GM19438 (cell line): ENCODE measurements at regions not wholly inside any gene's neighbourhood (a gene's known extent, or its start where the extent isn't known, plus 50 kb on each side); places are given as distances from the start of the nearest gene placed in this dataset.

ENCODE experiments used
- ATAC-seq: cut with Tn5 transposase; IDR thresholded peaks from one replicate; pipeline ENCODE4 v1.9.1; 2021; ENCODE audit warnings: low read depth; ENCODE audit not compliant: unreplicated experiment

DNA sequence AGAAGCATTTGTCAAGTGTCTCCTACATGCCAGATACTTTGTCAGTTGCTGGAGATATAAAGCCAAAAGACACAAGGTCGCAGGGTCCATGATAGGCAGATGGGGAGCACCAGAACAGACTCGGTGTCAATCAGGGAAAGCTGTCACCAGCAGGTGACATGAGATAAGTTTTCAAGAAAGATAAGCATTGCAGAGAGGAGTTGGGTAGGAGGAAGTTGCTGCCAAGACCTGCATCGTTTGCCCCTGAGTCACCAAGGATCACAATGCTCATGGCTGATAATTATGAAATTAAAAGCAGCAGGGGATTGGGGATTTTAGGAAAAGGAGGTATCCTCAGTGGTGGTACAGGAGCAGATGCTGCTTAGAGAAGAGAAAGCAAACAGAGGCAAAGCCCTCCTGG is 551.1 kb upstream of the CDH11 start:
- ATAC-seq = no peak

DNA sequence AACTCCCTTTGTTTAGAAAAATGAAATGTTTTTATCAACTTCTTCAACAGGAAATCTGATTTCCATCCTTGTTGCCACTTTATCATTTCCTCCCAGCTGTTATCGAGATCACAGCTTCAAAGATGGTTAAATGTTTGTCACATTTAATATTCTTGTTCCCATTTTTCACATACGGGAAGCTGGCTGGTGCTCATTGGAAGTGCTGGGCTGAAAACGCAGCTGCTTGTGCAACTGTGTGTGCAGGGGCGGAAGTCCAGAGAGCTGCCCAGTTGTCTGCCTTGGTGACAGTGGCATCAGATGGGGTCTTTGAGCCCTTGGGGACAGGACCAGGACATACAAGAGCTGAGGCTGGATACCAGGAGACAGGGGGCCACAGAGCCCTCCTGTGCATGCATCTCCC is 549.2 kb upstream of the CDH11 start:
- ATAC-seq = no peak

DNA sequence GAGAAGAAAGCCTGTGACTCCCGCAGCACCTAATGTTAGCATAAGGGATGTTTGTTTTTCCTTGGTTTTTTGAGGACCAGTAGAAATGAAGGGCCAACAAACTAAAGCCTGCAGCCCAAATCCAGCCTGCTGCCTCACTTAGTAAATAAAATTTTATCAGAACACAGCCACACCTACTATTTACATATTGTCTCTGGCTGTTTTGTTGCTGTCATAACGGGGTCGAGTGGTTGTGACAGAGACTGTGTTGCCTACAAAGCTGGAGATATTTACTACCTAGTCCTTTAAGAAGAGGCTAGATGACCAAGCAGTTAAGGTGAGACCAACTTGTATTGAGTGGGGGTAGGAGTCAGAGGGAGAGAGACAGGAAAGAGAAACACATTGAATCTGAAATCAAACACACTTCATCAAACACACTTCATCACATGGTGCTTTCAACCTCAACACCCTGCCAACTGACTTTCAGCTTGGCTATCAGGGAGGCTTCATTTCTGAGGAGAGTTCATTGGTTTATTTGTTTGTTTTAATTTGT is 546.3 kb upstream of the CDH11 start:
- ATAC-seq = no peak

DNA sequence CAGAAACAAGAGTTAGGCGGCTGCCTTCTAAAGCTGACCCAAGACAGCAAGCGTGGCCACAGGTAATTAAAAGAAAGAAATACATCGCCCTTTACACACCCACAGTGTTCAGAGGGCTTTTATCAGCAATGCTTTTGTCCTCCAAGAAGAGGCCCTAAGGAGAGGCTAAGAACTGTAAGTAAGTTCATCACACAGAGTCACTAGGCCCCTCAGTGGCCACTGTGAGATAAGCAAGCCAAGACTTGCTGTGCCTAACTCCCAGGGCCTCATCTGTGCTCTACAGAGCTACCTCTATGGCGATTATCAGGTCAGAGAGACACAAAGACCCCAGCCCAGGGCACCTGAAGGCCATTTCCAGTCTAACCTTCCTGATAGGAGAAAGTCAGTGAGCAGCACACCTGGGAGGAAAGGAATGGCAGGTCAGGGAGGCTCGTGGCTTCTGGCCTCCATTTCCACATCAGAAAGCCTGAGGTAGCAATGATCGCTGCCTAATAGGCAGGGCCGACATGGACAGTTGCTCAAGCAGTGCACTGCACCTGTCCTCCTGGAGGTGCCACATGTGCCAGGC is 545.2 kb upstream of the CDH11 start:
- no peak for ATAC-seq

DNA sequence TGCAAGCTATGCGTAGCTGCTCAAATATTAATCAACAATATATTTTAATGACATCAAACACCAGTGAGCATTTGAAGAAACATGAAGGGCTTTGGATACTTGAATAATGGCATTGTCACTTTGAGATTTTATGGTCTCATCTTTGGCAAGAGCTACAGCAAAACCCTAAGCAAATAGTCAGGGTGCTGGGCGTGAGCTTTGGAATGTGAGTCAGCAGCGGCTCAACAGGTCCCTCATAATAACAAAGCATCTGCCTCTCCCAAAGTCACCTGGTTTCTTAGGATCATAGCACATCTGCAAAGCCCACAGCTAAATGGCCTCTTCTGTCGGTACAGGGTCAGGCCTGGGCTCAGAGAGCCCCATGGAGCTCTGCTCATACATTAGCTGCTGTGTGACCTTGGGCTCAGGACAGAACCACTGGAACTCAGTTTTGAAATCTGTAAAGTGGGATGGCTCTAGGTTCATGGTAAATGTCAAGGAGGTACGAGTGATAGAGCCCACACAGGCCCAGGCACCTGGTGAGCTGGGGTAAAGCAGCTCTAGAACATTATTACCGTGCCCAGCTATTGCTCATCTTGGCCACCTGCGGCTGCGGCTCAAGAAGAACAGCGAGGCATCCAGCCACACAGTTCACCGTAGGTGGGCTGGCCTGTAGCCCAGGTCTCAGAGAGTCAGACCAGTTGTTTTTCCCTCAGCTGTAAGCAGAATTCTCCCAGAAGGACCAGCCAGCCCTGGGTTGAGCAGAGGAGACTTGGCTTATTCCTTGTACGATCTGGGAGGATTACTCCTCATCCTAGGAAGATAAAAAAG is 544.5 kb upstream of the CDH11 start:
- ATAC-seq = no peak

DNA sequence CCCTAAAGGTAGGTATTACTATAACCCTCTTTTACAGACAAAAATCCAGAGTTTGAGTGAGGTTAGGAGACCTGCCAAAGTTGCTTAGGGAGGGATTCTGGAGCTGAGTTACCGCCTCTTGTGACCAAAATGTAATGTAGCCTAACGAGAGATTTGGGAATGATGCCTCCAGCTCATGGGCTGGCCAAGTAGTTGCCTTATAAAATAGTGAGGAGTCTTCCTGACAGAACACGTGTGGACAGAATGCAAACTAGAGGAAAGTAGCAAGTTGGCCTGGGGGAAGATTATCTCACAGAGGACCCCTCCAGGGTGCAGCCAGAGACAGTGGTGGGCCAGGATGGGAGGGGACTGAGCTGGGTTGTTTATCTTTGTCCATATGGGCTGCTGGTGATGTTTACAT is 543.7 kb upstream of the CDH11 start:
- ATAC-seq = no peak

DNA sequence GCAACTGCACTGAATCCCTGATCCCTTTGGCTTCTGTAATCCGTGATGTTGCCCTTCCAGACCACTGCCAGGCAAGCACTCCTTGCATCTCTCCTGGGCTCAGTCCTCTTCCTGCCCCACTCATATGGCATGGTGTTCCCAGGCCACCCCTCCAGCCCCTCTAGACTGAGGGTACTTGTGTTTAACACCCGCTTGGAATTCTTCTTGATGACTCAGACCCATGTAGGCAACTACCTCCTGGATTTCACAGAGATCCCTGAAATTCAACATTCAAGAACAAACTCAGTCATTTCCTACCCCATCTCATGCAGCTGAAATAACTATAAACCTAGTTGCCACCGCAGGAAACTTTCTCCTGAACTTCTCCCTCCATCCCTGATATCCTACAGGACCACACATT is 541.9 kb upstream of the CDH11 start:
- no peak for ATAC-seq

DNA sequence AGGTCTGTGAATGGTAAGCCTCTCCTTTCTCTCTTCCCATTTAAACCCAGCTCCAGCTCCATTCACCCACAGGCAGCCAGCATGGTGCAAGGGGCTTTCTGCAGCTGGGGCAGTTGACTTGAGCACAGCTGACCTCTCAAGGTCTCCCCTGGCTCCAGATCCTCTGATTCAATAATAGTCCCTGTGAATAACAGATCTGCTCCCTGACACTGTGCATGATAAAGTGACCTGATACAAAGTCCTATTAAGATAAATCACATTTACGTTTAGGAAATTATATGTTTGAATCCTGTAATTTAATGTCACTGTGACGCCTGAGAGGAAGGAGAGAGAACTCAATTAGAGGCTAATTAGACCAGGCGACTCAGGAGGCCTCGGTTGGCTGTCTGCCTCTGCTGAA is 540.4 kb upstream of the CDH11 start:
- ATAC-seq = no peak

DNA sequence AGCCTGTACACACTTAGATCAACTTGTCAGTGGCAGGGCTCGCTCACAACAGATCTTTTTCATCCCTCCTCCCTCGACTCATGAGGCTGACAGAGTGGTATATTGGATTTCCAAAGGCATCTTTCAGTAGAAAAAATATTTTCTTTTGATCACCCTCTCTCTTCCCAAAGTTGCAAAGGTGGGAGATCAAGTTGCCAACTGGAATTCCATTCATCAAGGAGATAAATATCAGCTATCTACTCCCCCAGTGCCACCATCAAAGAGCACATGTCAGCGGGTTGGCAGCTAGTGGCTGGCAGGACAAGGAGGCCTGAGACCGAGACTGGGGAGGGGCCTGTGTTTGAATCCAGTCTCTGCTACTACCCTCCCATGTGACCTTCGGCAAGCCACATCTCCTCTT is 539.7 kb upstream of the CDH11 start:
- no peak for ATAC-seq

DNA sequence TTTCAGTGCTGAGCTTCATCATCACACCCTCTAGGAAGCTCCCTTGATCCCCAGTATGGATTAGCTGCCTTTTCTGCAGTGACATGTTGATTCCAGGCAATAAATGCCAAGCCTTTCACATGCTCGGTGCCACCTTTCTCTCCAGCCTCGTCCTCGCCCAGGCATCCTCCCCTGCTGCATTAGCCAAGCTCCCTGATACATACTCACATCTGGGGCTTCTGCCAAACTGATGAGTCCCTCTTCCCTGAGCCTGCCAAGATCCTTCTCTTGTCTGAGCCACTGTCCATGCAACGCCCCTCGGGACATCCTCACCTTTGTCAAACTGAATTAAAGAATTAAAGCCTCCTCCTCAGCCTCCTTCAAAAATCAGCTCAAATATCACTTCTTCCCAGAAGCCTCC is 538.5 kb upstream of the CDH11 start:
- ATAC-seq = no peak

DNA sequence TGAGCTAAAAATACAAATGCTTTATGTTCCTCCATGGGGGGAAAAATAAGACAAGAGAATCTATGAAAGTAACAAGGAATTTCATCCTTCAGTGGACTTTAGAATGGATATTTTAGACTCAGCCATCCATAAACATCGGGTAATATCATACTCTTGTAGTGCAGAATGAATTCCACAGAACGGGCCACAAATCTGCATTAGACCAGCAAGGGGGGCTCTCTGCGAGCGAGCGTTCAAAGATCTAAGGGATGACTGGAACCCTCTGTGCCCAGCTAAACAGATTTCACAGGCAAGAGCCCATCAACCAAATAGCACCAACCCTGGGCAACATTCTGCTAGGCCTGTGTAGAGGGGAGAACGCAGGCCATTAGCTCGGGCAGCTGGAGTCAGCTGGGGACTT is 537.9 kb upstream of the CDH11 start:
- no peak for ATAC-seq

DNA sequence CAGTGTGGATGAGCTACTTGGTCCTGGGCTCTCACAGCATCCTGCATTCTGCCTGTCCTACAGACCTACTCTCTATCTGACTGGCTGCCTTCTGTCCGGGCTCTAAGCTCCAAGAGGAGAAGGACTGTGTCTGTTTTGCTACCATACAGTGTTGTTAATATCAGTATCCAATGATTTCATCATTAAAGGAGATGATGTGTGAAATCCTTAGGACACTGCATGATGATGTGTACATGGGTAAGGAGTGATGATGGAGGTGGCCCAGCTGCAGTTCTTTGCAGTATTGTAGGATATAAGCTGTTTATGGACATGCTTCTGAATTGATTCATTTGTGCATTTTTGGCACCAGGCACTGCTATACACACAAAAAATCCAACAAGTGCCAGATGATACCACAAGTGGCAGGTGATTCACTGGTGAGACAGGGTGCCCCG is 536.9 kb upstream of the CDH11 start:
- ATAC-seq = no peak

DNA sequence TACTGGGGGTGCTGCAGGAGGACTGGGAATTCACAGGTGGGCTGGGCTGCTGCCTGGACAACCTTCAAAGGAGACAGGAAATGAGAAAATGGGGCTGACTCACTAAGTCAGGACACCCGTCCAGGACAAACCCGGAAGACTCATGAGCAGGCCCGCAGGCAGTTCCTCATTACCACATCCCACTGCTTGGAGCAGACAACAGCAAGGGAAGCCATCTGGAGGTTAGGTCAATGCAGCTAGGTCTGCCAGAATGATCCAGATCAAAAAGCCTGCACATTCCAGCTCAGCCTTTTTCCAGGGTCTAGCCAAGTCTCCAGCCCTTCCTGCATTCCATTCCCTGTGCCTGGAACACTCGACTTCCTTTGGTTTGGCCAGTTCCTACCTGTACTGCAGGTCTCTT is 536.5 kb upstream of the CDH11 start:
- no peak for ATAC-seq

DNA sequence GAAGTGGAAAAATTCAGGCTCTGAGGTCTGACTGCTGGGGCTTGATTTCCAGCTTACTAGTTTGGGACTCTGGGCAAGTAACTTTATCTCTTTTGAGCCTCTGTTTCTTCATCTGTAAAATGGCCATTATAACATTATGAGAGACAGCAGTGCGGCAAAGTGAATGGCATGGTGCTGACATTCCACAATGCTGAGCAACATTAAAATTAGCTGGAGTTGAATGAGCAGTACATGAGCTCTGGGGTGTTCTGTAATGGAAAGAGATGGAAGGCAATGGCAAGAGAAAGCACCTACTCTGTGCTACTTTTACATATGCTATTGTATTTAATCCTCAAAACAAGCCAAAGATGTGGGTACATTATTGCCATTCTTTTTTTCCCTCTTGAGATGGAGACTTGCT is 535.7 kb upstream of the CDH11 start:
- ATAC-seq = no peak

DNA sequence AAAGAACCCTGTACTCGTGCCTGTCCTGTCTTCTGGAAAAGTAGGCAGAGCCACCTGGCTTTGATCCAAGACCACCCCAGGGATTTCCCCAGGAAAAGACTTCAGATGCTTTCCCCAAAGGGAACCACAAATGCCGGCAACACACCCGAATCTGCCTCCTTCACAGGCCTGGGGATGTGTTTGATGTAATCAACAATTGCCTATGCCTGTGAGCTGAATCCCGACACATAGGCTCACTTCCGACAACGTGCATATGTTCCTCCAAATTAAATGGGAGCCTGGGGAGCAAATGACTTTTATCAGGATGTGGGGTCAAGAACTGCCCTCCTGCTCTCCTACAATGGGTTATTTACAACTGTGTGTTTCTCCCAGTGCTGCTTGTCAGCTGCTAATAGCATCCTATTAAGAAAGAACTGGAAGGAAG is 535.2 kb upstream of the CDH11 start:
- ATAC-seq = no peak

DNA sequence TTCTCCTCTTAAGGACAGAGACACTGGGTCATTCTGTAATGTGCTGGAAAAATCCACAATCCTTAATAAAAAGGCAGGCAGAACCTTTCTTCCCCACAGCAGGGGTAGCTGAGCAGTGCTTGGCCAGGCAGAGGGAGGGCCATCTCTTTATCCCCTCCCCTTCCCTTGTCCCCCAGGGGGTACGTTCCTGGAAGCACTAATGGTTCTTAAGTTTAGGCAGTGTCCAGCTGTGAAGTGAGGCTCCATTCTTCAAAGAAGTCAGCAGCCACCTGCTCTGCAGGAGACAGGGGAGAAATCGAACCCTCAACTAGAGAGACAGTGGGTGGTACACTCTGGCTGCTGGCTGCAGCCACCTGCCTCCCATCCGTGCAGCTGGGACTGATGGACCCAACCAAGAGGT is 533.9 kb upstream of the CDH11 start:
- ATAC-seq = no peak

DNA sequence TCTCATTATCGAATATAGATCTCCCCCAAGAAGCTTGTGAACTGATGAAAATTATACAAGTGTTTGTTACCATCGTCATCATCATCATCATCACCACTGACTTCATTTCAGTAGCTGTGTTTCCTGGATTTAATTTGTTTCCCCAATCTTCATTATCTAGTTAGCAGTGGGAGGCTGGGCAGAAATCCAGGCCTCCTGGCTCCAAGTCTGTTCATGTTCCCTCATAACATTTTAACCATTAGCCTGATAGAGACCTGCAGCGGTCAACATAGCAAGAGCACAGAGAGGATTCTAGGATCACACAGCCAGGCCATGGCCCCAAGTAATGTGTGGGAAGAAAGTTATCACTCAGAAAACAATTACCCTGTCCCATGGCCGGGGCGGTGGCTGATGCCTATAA is 526.2 kb upstream of the CDH11 start:
- no peak for ATAC-seq

DNA sequence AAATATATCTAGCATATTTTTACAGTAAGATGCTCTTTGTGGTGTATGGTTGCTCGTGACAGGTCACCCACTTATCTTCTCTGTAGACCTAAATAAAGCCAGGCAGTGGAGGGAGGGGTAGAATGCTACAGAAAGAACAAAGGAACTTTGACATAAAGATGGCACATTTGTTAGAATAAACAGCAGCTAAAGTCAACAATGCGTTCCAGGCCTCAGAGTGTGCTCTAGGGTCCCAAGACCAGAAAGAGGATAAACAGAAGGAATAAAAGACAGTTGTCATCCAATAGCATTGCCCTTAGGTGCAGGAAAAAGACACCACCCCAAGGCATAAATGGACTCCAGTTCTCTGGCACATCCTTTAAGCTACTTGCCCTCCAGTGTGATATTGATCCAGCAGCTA is 523.0 kb upstream of the CDH11 start:
- ATAC-seq = no peak

DNA sequence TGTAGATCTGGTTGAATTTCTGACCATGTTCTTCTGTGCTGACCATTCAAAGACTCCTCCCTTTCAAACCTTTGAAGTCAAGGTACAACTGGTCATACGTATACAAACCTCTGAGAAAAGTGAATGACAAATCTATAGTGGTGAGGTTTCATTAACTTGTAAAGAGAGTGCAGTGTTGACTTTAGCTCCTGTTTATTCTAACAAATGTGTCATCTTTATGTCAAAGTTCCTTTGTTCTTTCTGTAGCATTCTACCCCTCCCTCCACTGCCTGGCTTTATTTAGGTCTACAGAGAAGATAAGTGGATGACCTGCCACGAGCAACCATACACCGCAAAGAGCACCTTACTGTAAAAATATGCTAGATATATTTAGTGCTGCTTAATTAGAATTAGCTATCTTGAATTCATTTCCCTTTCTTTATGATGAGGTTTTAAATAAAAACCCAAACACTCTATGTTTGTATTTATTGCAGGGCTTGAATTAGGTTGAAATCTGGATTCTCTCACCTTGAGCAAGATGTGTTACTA is 520.0 kb upstream of the CDH11 start:
- no peak for ATAC-seq

DNA sequence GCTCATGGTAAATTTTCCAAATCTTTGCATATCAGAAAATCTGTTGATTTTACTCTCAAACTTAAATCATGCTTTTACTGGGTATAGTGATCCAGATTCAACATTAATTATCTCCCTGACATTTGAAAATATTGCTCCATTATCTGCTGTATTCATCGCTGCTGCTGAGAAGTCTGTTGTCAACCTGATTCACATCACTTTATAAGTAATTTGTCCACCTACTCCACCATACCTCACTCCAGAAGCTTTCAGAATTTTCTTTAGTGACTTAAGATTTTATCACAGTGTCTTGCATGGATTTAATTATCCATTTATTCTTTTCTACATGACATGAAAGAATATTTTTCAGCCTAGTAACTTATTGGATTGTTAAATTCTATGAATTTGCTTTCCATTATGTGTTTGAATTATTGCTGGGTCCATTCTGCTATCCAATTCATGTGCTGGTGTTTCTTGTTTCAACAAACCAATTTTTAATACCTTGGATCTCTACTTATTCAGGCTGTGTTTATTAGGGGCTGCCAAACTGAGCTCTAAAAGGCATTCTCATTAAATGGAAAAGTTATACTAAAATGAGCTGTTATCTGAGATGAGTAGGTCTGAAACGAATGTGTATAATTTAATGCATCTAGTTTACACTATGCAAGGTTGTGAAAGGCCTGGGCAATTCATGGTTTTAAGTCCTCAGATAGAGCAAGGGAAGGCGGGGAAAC is 519.3 kb upstream of the CDH11 start:
- ATAC-seq = no peak

DNA sequence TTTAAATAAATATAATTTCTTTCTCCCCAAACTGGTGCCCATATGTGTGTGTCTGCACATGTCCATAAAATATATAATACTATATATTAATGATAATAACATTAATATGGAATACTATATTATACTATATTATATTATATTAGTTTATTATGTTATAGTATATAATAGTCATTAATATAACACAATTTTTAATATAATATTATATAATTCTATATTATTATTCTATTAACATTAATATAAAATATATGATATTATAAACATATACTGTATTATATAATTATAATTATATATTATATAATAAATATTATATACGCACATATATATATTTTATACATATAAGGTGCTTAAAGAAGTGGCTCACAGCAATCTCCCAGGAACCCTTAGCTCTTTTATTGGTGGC is 513.0 kb upstream of the CDH11 start:
- ATAC-seq = no peak
